ENCODE measurements at regions not wholly inside any gene's neighbourhood (a gene's known extent, or its start where the extent isn't known, plus 50 kb on each side); places are given as distances from the start of the nearest gene placed in this dataset.

GRCh38 chr20:24332956-24333355 is 136.5 kb upstream of the SYNDIG1 start:
- no peak for DNase-seq

- DNase-seq = no peak
These were observed 137.5 kb upstream of the SYNDIG1 start for GRCh38 chr20:24331939-24332338.

GRCh38 chr20:24328901-24329300 is 140.5 kb upstream of the SYNDIG1 start:
- no peak for DNase-seq

- no peak for DNase-seq
These were observed 147.5 kb upstream of the SYNDIG1 start for GRCh38 chr20:24321973-24322372.

- DNase-seq = no peak
These were observed 150.7 kb upstream of the SYNDIG1 start for GRCh38 chr20:24318569-24319352.

- DNase-seq = no peak
These were observed 152.2 kb upstream of the SYNDIG1 start for GRCh38 chr20:24317224-24317623.

GRCh38 chr20:24316731-24317130 is 152.7 kb upstream of the SYNDIG1 start:
- DNase-seq = no peak

- no peak for DNase-seq
These were observed 155.4 kb upstream of the SYNDIG1 start for GRCh38 chr20:24314053-24314452.

GRCh38 chr20:24309596-24309995 is 159.8 kb upstream of the SYNDIG1 start:
- no peak for DNase-seq

GRCh38 chr20:24305371-24305770 is 164.1 kb upstream of the SYNDIG1 start:
- no peak for DNase-seq

GRCh38 chr20:24304291-24304690 is 165.1 kb upstream of the SYNDIG1 start:
- no peak for DNase-seq

GRCh38 chr20:24303393-24304170 is 165.8 kb upstream of the SYNDIG1 start:
- DNase-seq = no peak

GRCh38 chr20:24297993-24298392 is 171.4 kb upstream of the SYNDIG1 start:
- no peak for DNase-seq

GRCh38 chr20:24296477-24297261 is 172.8 kb upstream of the SYNDIG1 start:
- DNase-seq = no peak

GRCh38 chr20:24291014-24291413 is 178.4 kb upstream of the SYNDIG1 start:
- DNase-seq = no peak

- no peak for DNase-seq
These were observed 179.5 kb upstream of the SYNDIG1 start for GRCh38 chr20:24289737-24290481.

- DNase-seq = no peak
These were observed 186.2 kb upstream of the SYNDIG1 start for GRCh38 chr20:24283186-24283585.

GRCh38 chr20:24277196-24277595 is 192.2 kb upstream of the SYNDIG1 start:
- DNase-seq = no peak

GRCh38 chr20:24275946-24276705 is 193.3 kb upstream of the SYNDIG1 start:
- no peak for DNase-seq

- DNase-seq = no peak
These were observed 196.2 kb upstream of the SYNDIG1 start for GRCh38 chr20:24273251-24273650.

- no peak for DNase-seq
These were observed 208.1 kb upstream of the SYNDIG1 start for GRCh38 chr20:24261351-24261750.

- no peak for DNase-seq
These were observed 212.3 kb upstream of the SYNDIG1 start for GRCh38 chr20:24257171-24257570.
